H9 (cell line): ENCODE measurements at regions not wholly inside any gene's neighbourhood (a gene's known extent, or its start where the extent isn't known, plus 50 kb on each side); places are given as distances from the start of the nearest gene placed in this dataset.

Experiments used
- DNase-seq: peaks from one replicate; pipeline ENCODE4 v3.0.0-alpha.2; 2017
- H2AFZ ChIP-seq: one replicate; pipeline ENCODE4 v1.6.1; 2013; ENCODE audit warnings: mild to moderate bottlenecking, low read length, control low read depth, moderate library complexity
- H2AK5ac ChIP-seq: 2 replicates; pipeline ENCODE4 v1.6.1; 2013; ENCODE audit warnings: low read length, control low read depth, mixed read lengths; ENCODE audit not compliant: insufficient read length
- H2BK120ac ChIP-seq: one replicate; pipeline ENCODE4 v1.6.1; 2013; ENCODE audit warnings: low read depth, mild to moderate bottlenecking, low read length, control low read depth, inconsistent platforms; ENCODE audit not compliant: poor library complexity, severe bottlenecking
- H2BK12ac ChIP-seq: 2 replicates; pipeline ENCODE4 v1.6.1; 2013; ENCODE audit warnings: low read length, control low read depth, mixed read lengths, low read depth; ENCODE audit not compliant: insufficient read length
- H2BK15ac ChIP-seq: 2 replicates; pipeline ENCODE4 v1.6.1; 2013; ENCODE audit warnings: low read depth, low read length, control low read depth
- H2BK20ac ChIP-seq: one replicate; pipeline ENCODE4 v1.6.1; 2013; ENCODE audit warnings: low read depth, mild to moderate bottlenecking, low read length, control low read depth, inconsistent platforms; ENCODE audit not compliant: poor library complexity, severe bottlenecking
- H2BK5ac ChIP-seq: 2 replicates; pipeline ENCODE4 v1.6.1; 2013; ENCODE audit warnings: low read length, control low read depth, mixed read lengths; ENCODE audit not compliant: insufficient read length
- H3K14ac ChIP-seq: 2 replicates; pipeline ENCODE4 v1.6.1; 2013; ENCODE audit warnings: low read length, control low read depth; ENCODE audit not compliant: insufficient read depth
- H3K18ac ChIP-seq: 2 replicates; pipeline ENCODE4 v1.6.1; 2013; ENCODE audit warnings: low read depth, mild to moderate bottlenecking, mixed read lengths, low read length, control low read depth; ENCODE audit not compliant: insufficient read length
- H3K23ac ChIP-seq: 2 replicates; pipeline ENCODE4 v1.6.1; 2013; ENCODE audit warnings: low read length, control low read depth, mixed read lengths, low read depth; ENCODE audit not compliant: insufficient read length
- H3K23me2 ChIP-seq: 2 replicates; pipeline ENCODE4 v1.6.1; 2013; ENCODE audit warnings: low read depth, mild to moderate bottlenecking, mixed read lengths, low read length, control low read depth; ENCODE audit not compliant: insufficient read length, poor library complexity, severe bottlenecking
- H3K27ac ChIP-seq: 2 replicates; pipeline ENCODE4 v1.5.1; 2013; ENCODE audit warnings: low read length, control low read depth, mixed read lengths, low read depth; ENCODE audit not compliant: insufficient read length
- H3K27me3 ChIP-seq: 2 replicates; pipeline ENCODE4 v1.6.1; 2013; ENCODE audit warnings: low read length, control low read depth, inconsistent platforms; ENCODE audit not compliant: insufficient read depth
- H3K4ac ChIP-seq: 2 replicates; pipeline ENCODE4 v1.6.1; 2013; ENCODE audit warnings: low read depth, mild to moderate bottlenecking, control low read depth, inconsistent platforms, low read length, moderate library complexity
- H3K4me1 ChIP-seq: 2 replicates; pipeline ENCODE4 v1.6.1; 2013; ENCODE audit warnings: low read length, control low read depth, inconsistent platforms; ENCODE audit not compliant: insufficient read depth
- H3K4me2 ChIP-seq: 2 replicates; pipeline ENCODE4 v1.6.1; 2013; ENCODE audit warnings: low read length, control low read depth, mixed read lengths; ENCODE audit not compliant: insufficient read length, insufficient read depth
- H3K56ac ChIP-seq: 2 replicates; pipeline ENCODE4 v1.6.1; 2013; ENCODE audit warnings: low read depth, mild to moderate bottlenecking, mixed read lengths, low read length, control low read depth; ENCODE audit not compliant: insufficient read length
- H3K79me1 ChIP-seq: 2 replicates; pipeline ENCODE4 v1.6.1; 2013; ENCODE audit warnings: low read depth, mild to moderate bottlenecking, moderate library complexity, low read length, control low read depth, inconsistent platforms; ENCODE audit not compliant: insufficient read depth, poor library complexity, severe bottlenecking
- H3K79me2 ChIP-seq: 2 replicates; pipeline ENCODE4 v1.6.1; 2013; ENCODE audit warnings: low read length, control low read depth, inconsistent platforms; ENCODE audit not compliant: insufficient read depth
- H3K9ac ChIP-seq: 2 replicates; pipeline ENCODE4 v1.6.1; 2013; ENCODE audit warnings: low read length, control low read depth, mixed read lengths; ENCODE audit not compliant: insufficient read length; ENCODE audit errors: extremely low read depth
- H3K9me3 ChIP-seq: one replicate; pipeline ENCODE4 v1.6.1; 2013; ENCODE audit warnings: low read depth, low read length, inconsistent platforms; ENCODE audit not compliant: control insufficient read depth
- H3T11ph ChIP-seq: one replicate; pipeline ENCODE4 v1.6.1; 2013; ENCODE audit warnings: mild to moderate bottlenecking, low read length, control low read depth, inconsistent platforms
- H4K20me1 ChIP-seq: one replicate; pipeline ENCODE4 v1.6.1; 2013; ENCODE audit not compliant: control insufficient read depth, insufficient read length, insufficient read depth
- H4K5ac ChIP-seq: 2 replicates; pipeline ENCODE4 v1.6.1; 2013; ENCODE audit warnings: low read depth, mild to moderate bottlenecking, mixed read lengths, low read length, control low read depth; ENCODE audit not compliant: insufficient read length
- H4K8ac ChIP-seq: replicated peaks from 2 replicates; pipeline ENCODE4 v1.6.1; 2013; ENCODE audit warnings: low read length, control low read depth, mixed read lengths, low read depth; ENCODE audit not compliant: insufficient read length
- H4K91ac ChIP-seq: 2 replicates; pipeline ENCODE4 v1.6.1; 2013; ENCODE audit warnings: low read depth, mild to moderate bottlenecking, moderate library complexity, mixed read lengths, low read length, control low read depth; ENCODE audit not compliant: insufficient read length
- H3K27ac Mint-ChIP-seq, 3 experiments: 2 replicates in 2 of 3; 3 replicates in 1 of 3; pipeline ENCODE4 v1.8.0; 2020 to 2021; ENCODE audit warnings: mixed read lengths in 3 of 3, mild to moderate bottlenecking in 1 of 3, moderate library complexity in 1 of 3
- H3K27me3 Mint-ChIP-seq: 2 replicates; pipeline ENCODE4 v1.8.0; 2021; ENCODE audit warnings: low read depth, mild to moderate bottlenecking, moderate library complexity, mixed read lengths
- H3K36me3 Mint-ChIP-seq, 3 experiments: 2 replicates in 2 of 3; 3 replicates in 1 of 3; pipeline ENCODE4 v1.8.0; 2020 to 2021; ENCODE audit warnings: low read depth in 3 of 3, mixed read lengths in 3 of 3; ENCODE audit not compliant: insufficient read depth in 1 of 3
- H3K4me1 Mint-ChIP-seq, 2 experiments: 2 replicates each; pipeline ENCODE4 v1.8.0; 2020; ENCODE audit warnings: mixed read lengths in 2 of 2
- H3K4me3 Mint-ChIP-seq, 2 experiments: 2 replicates in 1 of 2; 3 replicates in 1 of 2; pipeline ENCODE4 v1.8.0; 2020 to 2021; ENCODE audit warnings: mild to moderate bottlenecking in 2 of 2, mixed read lengths in 2 of 2, moderate library complexity in 1 of 2
- H3K9me3 Mint-ChIP-seq, 2 experiments: 2 replicates in 1 of 2; 3 replicates in 1 of 2; pipeline ENCODE4 v1.8.0; 2020; ENCODE audit warnings: mild to moderate bottlenecking in 2 of 2, mixed read lengths in 2 of 2, moderate library complexity in 1 of 2
- WGBS: extraction: QIAGEN DNeasy Blood & Tissue Kit; methylation state at CpG from one replicate; pipeline ENCODE4 v1.1.7; 2013; ENCODE audit warnings: missing lambda C conversion rate, low lambda C conversion rate, mixed read lengths; ENCODE audit not compliant: insufficient read length; ENCODE audit errors: extremely low coverage; 5-methylcytosine and 5-hydroxymethylcytosine counted together
- TF ChIP-seq, protein P1 (sequence below): fragments of 200-600 bp; sonication (generic); conservative IDR thresholded peaks from 3 replicates; pipeline ENCODE4 v1.8.0; 2021; ENCODE audit warnings: antibody characterized with exemption, mild to moderate bottlenecking

- Histone ChIP-seq H4K8ac (no peak overlapping the region), H3K4ac (no peak overlapping the region), H2AK5ac (no peak overlapping the region), H3K18ac (no peak overlapping the region), H3K4me1 (peaks cover 5% of the 10 kb centered on the region; the same call in 1 of the 2 replicates), H3K14ac (no peak overlapping the region), H3K56ac (no peak overlapping the region), H3K23me2 (no peaks in the 10 kb centered on the region), H4K20me1 (no peaks in the 10 kb centered on the region), H3T11ph (no peak overlapping the region), H4K91ac (no peak overlapping the region), H3K27me3 (no peaks in the 10 kb centered on the region), H3K9ac (no peak overlapping the region), H2BK5ac (no peak overlapping the region), H3K9me3 (no peaks in the 10 kb centered on the region), H2BK15ac (no peak overlapping the region), H3K79me1 (no peaks in the 10 kb centered on the region), H3K4me2 (no peak overlapping the region), H3K79me2 (no peaks in the 10 kb centered on the region), H2BK20ac (no peak overlapping the region), H2AFZ (no peak overlapping the region), H4K5ac (no peak overlapping the region), H2BK12ac (no peak overlapping the region), H3K27ac (no peak overlapping the region), H3K23ac (no peak overlapping the region), H2BK120ac (no peak overlapping the region)
- Mint-ChIP-seq H3K27me3 (peaks cover 56% of the 10 kb centered on the region), H3K4me3 (no peak overlapping the region), H3K36me3 (no peaks in the 10 kb centered on the region; a peak in 1 of 7 replicates), H3K27ac (no peak overlapping the region; a peak in 1 of 7 replicates), H3K4me1 (peaks cover 35 to 40% of the 10 kb centered on the region in 2 experiments), H3K9me3 (no peaks in the 10 kb centered on the region)
- TF ChIP-seq, protein P1, sequence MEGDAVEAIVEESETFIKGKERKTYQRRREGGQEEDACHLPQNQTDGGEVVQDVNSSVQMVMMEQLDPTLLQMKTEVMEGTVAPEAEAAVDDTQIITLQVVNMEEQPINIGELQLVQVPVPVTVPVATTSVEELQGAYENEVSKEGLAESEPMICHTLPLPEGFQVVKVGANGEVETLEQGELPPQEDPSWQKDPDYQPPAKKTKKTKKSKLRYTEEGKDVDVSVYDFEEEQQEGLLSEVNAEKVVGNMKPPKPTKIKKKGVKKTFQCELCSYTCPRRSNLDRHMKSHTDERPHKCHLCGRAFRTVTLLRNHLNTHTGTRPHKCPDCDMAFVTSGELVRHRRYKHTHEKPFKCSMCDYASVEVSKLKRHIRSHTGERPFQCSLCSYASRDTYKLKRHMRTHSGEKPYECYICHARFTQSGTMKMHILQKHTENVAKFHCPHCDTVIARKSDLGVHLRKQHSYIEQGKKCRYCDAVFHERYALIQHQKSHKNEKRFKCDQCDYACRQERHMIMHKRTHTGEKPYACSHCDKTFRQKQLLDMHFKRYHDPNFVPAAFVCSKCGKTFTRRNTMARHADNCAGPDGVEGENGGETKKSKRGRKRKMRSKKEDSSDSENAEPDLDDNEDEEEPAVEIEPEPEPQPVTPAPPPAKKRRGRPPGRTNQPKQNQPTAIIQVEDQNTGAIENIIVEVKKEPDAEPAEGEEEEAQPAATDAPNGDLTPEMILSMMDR: no peak
- no peak for DNase-seq
- WGBS: no CpG with 5 or more reads among the region's 3 CpGs
Measured at GRCh38 chr3:177356113-177356512, 158.8 kb upstream of the TBL1XR1 start.
